CD4-positive, CD25-positive, alpha-beta regulatory T cell (primary cell): ENCODE measurements at regions not wholly inside any gene's neighbourhood (a gene's known extent, or its start where the extent isn't known, plus 50 kb on each side); places are given as distances from the start of the nearest gene placed in this dataset.

ENCODE experiments used
- ATAC-seq, 2 donors: fragments of 150-1000 bp; cut with Tn5 transposase; one replicate each; pipeline ENCODE4 v1.10.0; 2021; ENCODE audit warnings: low read depth in 2 of 2, moderate number of reproducible peaks in 2 of 2, moderate library complexity in 1 of 2
- DNase-seq, 3 donors: peaks; one replicate each; pipeline versions ENCODE4 v3.0.0 to v3.0.0-alpha.2; 2012 to 2022; ENCODE audit warnings: mixed read lengths in 1 of 3
- H3K27ac ChIP-seq: one replicate; pipeline ENCODE4 v1.7.0; 2013; ENCODE audit warnings: mild to moderate bottlenecking, low read length; ENCODE audit not compliant: insufficient read depth, poor library complexity, severe bottlenecking
- H3K27me3 ChIP-seq: one replicate; pipeline ENCODE4 v1.7.0; 2013; ENCODE audit warnings: low read length; ENCODE audit not compliant: control insufficient read depth, insufficient read depth
- H3K36me3 ChIP-seq: one replicate; pipeline ENCODE4 v1.7.0; 2013; ENCODE audit warnings: mild to moderate bottlenecking, low read length, moderate library complexity; ENCODE audit not compliant: control insufficient read depth, insufficient read depth
- H3K4me1 ChIP-seq: 2 replicates; pipeline ENCODE4 v1.7.0; 2013; ENCODE audit warnings: mild to moderate bottlenecking, low read length; ENCODE audit not compliant: insufficient read depth, control insufficient read depth, poor library complexity, severe bottlenecking
- H3K4me3 ChIP-seq: one replicate; pipeline ENCODE4 v1.7.0; 2013; ENCODE audit warnings: low read depth, mild to moderate bottlenecking, low read length, moderate library complexity
- H3K9me3 ChIP-seq, 2 experiments: 1 replicate in 1 of 2; 2 replicates in 1 of 2; pipeline ENCODE4 v1.7.0; 2013; ENCODE audit warnings: low read length in 2 of 2, mild to moderate bottlenecking in 1 of 2, moderate library complexity in 1 of 2; ENCODE audit not compliant: control insufficient read depth in 2 of 2
- H3K27ac Mint-ChIP-seq, 3 donors: one replicate each; pipeline ENCODE4 v1.8.0; 2020 to 2022; ENCODE audit warnings: mild to moderate bottlenecking in 3 of 3, mixed read lengths in 3 of 3, moderate library complexity in 2 of 3
- H3K27me3 Mint-ChIP-seq: one replicate; pipeline ENCODE4 v1.8.0; 2022; ENCODE audit warnings: mild to moderate bottlenecking, mixed read lengths
- H3K36me3 Mint-ChIP-seq: one replicate; pipeline ENCODE4 v1.8.0; 2020; ENCODE audit warnings: mixed read lengths
- H3K4me1 Mint-ChIP-seq, 4 donors: one replicate each; pipeline ENCODE4 v1.8.0; 2020 to 2022; ENCODE audit warnings: mixed read lengths in 4 of 4, mild to moderate bottlenecking in 1 of 4
- H3K4me3 Mint-ChIP-seq, 4 donors: one replicate each; pipeline ENCODE4 v1.8.0; 2020 to 2022; ENCODE audit warnings: mild to moderate bottlenecking in 4 of 4, mixed read lengths in 4 of 4, moderate library complexity in 3 of 4
- H3K9me3 Mint-ChIP-seq, 7 donors: one replicate each; pipeline ENCODE4 v1.8.0; 2020 to 2022; ENCODE audit warnings: mixed read lengths in 7 of 7, mild to moderate bottlenecking in 3 of 7, moderate library complexity in 2 of 7

DNA sequence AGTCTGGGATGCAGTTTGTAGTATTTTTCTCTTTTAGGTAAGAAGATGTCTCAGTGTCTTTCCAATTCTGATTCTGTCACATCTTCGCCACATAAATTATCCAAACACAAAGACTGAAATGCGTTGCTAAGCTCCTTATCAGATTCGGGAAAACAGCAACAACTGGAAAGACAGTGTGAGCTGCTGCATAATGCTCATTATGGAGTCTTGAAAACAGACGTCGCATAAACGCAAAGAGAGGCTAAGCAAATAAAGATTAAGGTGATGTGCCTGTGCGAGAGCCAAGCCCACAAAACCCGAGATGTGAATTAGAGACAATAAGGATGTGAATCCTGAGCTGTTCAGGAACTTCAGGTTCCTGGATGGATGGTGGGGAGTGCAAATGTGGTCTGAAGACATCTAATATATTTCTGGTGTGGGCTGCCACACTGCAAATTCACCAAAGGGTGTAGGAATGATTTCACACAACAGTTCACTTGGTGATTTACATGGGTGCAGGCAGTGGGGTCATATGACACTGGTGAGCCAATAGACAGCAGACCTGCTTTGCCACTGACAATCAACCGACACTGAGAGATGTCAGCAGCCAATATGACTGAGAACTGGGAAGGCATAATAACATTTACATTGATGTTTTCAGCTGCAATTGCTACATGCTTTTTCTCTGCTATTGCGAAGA, 195.8 kb downstream of the MTX2 start:
- peaks cover 22% of the 10 kb centered on the region for H3K27me3 Mint-ChIP-seq
- ATAC-seq (no peak), DNase-seq (no peak)
- no peak overlapping the region for H3K27ac Mint-ChIP-seq
- H3K36me3 ChIP-seq, result no peaks in the 10 kb centered on the region
- no peaks in the 10 kb centered on the region for H3K4me1 Mint-ChIP-seq
- H3K9me3 ChIP-seq, result no peaks in the 10 kb centered on the region
- H3K27me3 ChIP-seq, result peaks cover 3% of the 10 kb centered on the region
- no peaks in the 10 kb centered on the region for H3K4me1 ChIP-seq
- no peak overlapping the region for H3K4me3 Mint-ChIP-seq
- no peaks in the 10 kb centered on the region for H3K36me3 Mint-ChIP-seq
- no peak overlapping the region for H3K27ac ChIP-seq
- no peak overlapping the region for H3K4me3 ChIP-seq
- H3K9me3 Mint-ChIP-seq, result peaks cover 0 to 2% (median 0%) of the 10 kb centered on the region in 7 donors

DNA sequence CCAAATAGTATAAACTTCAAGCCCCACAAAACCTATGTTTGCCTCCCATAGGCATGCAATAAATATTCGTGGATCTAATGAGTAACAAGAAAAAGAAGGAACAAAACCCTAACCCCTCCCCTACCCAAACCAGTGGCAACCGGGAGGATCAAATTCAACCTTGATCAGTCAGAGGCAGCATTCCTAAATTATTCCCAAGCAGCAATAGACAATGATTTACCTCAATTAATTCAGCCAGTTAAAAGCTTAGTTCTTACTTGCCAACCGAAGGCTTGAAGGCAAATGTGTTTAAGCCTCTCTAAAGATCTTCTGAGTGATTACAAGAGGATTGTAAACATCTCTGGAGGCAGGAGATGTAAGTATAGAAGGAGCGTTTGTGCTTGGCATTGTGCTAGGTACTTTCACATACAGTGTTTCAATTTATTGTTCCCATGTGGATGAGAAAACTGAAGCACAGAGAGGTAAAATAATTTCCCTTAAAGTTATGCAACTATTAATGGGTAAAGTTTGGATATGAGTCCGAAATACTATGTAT, 197.7 kb downstream of the MTX2 start:
- H3K4me3 Mint-ChIP-seq, result no peak overlapping the region
- no peaks in the 10 kb centered on the region for H3K36me3 Mint-ChIP-seq
- H3K4me3 ChIP-seq, result no peak overlapping the region
- H3K27ac ChIP-seq, result no peak overlapping the region
- H3K27ac Mint-ChIP-seq, result no peak overlapping the region
- ATAC-seq, result no peak
- no peak for DNase-seq
- H3K4me1 Mint-ChIP-seq, result no peaks in the 10 kb centered on the region
- no peaks in the 10 kb centered on the region for H3K9me3 ChIP-seq
- no peaks in the 10 kb centered on the region for H3K4me1 ChIP-seq
- H3K9me3 Mint-ChIP-seq, result peaks cover 0 to 2% (median 0%) of the 10 kb centered on the region in 7 donors
- H3K27me3 ChIP-seq, result peaks cover 8% of the 10 kb centered on the region
- H3K36me3 ChIP-seq, result no peaks in the 10 kb centered on the region
- H3K27me3 Mint-ChIP-seq, result peaks cover 22% of the 10 kb centered on the region

DNA sequence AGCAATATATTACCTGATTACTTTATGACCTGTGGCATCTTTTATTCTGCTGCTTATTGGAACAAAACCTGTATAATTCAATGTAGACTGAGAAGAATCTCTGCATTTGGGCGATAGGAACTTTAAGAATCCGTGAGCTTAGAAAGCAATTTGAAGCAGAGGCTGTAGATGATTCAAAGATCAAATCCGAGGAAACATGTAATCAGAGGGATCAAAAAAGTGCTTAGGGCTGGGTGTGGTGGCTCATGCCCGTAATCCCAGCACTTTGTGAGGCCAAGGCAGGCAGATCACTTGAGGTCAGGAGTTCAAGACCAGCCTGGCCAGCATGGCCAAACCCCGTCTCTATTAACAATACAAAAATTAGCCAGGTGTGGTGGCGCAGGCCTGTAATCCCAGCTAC, 198.4 kb downstream of the MTX2 start:
- Mint-ChIP-seq H3K9me3 (no peaks in the 10 kb centered on the region), H3K27ac (no peak overlapping the region), H3K27me3 (peaks cover 22% of the 10 kb centered on the region), H3K36me3 (no peaks in the 10 kb centered on the region), H3K4me1 (peaks cover 0 to 5% (median 2%) of the 10 kb centered on the region in 4 donors), H3K4me3 (no peak overlapping the region)
- H3K27ac ChIP-seq, result no peak overlapping the region
- no peaks in the 10 kb centered on the region for H3K4me1 ChIP-seq
- no peak overlapping the region for H3K4me3 ChIP-seq
- no peaks in the 10 kb centered on the region for H3K9me3 ChIP-seq
- ATAC-seq (no peak), DNase-seq (no peak)
- peaks cover 8% of the 10 kb centered on the region for H3K27me3 ChIP-seq
- H3K36me3 ChIP-seq, result no peaks in the 10 kb centered on the region

DNA sequence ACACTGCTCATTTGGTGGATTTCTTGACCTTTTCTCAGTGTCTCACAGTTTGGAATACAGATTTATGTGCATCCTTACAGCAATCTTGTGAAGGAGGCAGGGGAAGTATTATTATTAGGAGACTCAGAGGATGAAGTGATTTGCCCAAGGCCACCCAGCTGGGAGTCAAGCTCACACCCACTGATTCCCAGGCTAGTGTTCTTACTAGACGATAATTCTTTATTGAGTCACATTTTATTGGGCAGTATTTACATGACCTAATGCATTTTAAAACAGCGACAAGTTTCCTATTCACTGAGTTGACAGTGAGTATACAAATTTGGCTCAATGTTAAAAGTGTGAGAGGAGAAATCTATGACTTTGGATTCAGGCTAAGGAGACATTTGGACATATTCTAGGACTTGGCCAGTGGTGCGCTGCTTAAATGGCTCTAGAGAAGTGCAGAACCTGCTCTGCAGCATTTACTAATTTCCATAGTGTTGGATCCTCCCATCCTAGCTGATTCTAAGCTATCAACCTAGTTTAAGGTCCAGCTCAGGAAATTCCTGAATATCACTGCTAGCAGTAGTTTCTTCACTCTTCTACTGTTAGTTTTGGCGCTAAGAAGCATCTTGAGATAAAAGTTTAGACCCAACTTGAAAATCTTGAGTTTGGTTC, 199.3 kb downstream of the MTX2 start:
- H3K9me3 Mint-ChIP-seq, result no peaks in the 10 kb centered on the region
- Histone ChIP-seq H3K27ac (no peak overlapping the region), H3K27me3 (peaks cover 8% of the 10 kb centered on the region), H3K4me1 (no peaks in the 10 kb centered on the region), H3K36me3 (no peaks in the 10 kb centered on the region), H3K9me3 (no peaks in the 10 kb centered on the region), H3K4me3 (no peak overlapping the region)
- H3K36me3 Mint-ChIP-seq, result no peaks in the 10 kb centered on the region
- peaks cover 19% of the 10 kb centered on the region for H3K27me3 Mint-ChIP-seq
- no peak for ATAC-seq
- no peak overlapping the region for H3K27ac Mint-ChIP-seq
- no peak overlapping the region for H3K4me3 Mint-ChIP-seq
- peaks cover 0 to 11% (median 4%) of the 10 kb centered on the region in 4 donors for H3K4me1 Mint-ChIP-seq
- no peak for DNase-seq

DNA sequence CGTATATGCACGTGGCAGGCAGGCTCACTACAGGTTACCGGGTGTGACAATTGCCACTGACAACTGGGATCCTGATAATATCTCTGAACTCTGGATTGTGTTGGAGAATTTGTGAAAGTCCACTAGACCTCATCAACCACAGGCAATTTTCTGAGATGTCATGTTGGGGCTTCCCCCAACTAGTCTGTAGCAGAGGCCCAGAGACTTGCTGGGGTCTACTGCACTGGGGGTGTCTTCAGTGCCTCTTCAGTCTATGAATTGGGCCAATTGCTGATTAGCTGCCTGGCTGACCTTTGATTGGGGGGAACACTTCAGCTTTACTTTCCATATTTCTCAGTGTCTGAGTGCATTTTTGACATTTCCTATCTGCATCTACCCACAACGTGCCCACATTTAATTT, 201.5 kb downstream of the MTX2 start:
- Histone ChIP-seq H3K4me1 (no peaks in the 10 kb centered on the region), H3K27me3 (peaks cover 10% of the 10 kb centered on the region), H3K36me3 (no peaks in the 10 kb centered on the region), H3K27ac (no peak overlapping the region), H3K9me3 (no peaks in the 10 kb centered on the region), H3K4me3 (no peak overlapping the region)
- DNase-seq, result no peak
- H3K4me3 Mint-ChIP-seq, result no peak overlapping the region
- no peaks in the 10 kb centered on the region for H3K36me3 Mint-ChIP-seq
- H3K9me3 Mint-ChIP-seq, result no peaks in the 10 kb centered on the region
- ATAC-seq, result no peak
- H3K27me3 Mint-ChIP-seq, result peaks cover 11% of the 10 kb centered on the region
- peaks cover 0 to 15% (median 4%) of the 10 kb centered on the region in 4 donors for H3K4me1 Mint-ChIP-seq
- no peak overlapping the region for H3K27ac Mint-ChIP-seq

DNA sequence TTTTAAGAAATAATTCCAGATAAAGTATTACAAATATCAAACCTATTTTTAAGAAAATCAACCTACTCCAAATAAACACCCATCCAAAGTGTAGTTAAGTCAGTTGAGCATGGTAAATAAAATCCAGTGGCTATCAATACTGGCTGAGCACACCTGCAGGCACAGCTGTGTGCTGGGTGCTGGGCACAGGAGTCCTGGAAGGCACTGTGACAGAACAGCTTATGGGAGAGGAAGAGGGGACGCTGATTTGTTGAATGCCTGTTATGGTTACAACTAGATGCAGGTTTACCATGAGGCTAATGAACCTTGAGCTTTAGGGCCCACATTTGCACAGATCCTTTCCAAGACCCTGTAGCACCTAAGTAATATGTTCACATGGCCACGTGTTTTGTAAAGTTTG, 202.7 kb downstream of the MTX2 start:
- peaks cover 0 to 15% (median 4%) of the 10 kb centered on the region in 4 donors for H3K4me1 Mint-ChIP-seq
- no peaks in the 10 kb centered on the region for H3K9me3 ChIP-seq
- no peak overlapping the region for H3K4me3 ChIP-seq
- DNase-seq (no peak), ATAC-seq (no peak)
- peaks cover 10% of the 10 kb centered on the region for H3K27me3 ChIP-seq
- no peaks in the 10 kb centered on the region for H3K36me3 Mint-ChIP-seq
- no peaks in the 10 kb centered on the region for H3K36me3 ChIP-seq
- H3K27ac Mint-ChIP-seq, result no peak overlapping the region
- H3K4me3 Mint-ChIP-seq, result no peak overlapping the region
- peaks cover 9% of the 10 kb centered on the region for H3K27me3 Mint-ChIP-seq
- no peaks in the 10 kb centered on the region for H3K9me3 Mint-ChIP-seq
- no peaks in the 10 kb centered on the region for H3K4me1 ChIP-seq
- no peak overlapping the region for H3K27ac ChIP-seq

DNA sequence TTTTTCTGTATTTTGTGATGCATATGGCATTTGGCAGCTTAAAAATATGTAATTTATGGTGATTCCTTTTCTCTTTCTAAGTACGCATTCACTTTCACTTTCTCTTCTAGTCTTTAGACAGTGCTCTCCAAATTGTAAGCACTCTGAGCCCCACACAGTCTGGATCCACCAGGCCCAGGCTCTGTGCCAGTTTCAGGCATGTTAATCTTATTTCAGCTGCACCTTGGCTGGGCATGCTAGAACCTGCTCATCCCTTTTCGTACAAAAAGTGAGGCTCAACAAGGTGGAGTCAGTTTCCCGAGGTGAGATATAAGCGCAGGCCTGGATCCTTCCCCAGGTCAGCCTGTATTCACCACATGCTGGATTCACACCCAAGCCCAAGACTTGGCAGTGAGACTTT, 203.9 kb downstream of the MTX2 start:
- no peaks in the 10 kb centered on the region for H3K36me3 ChIP-seq
- no peaks in the 10 kb centered on the region for H3K9me3 ChIP-seq
- H3K36me3 Mint-ChIP-seq, result no peaks in the 10 kb centered on the region
- H3K27me3 ChIP-seq, result peaks cover 12% of the 10 kb centered on the region
- peak overlapping the region in 2 of 3 donors; percentile 11 to 34 for H3K27ac Mint-ChIP-seq
- H3K27ac ChIP-seq, result no peak overlapping the region
- H3K4me3 Mint-ChIP-seq, result peak overlapping the region in 2 of 4 donors; percentile 56 to 84
- H3K4me1 Mint-ChIP-seq, result peaks cover 0 to 15% (median 4%) of the 10 kb centered on the region in 4 donors
- peaks cover 4% of the 10 kb centered on the region for H3K27me3 Mint-ChIP-seq
- no peaks in the 10 kb centered on the region for H3K9me3 Mint-ChIP-seq
- H3K4me3 ChIP-seq, result peak overlapping the region; percentile 44
- peak in 1 of 3 donors; percentile 32 for DNase-seq
- ATAC-seq, result peak in 1 of 2 donors; percentile 43
- H3K4me1 ChIP-seq, result no peaks in the 10 kb centered on the region
